GM12878 (cell line): ENCODE measurements at regions not wholly inside any gene's neighbourhood (a gene's known extent, or its start where the extent isn't known, plus 50 kb on each side); places are given as distances from the start of the nearest gene placed in this dataset.

ENCODE experiments used
- ATAC-seq: fragments of 200-7000 bp; cut with Tn5 transposase; 3 replicates; pipeline ENCODE4 v1.9.1; 2020; ENCODE audit warnings: mild to moderate bottlenecking, moderate library complexity
- BruUV-seq: library from RNA; stranded (reverse); fragments of 400-500 nt; replicated peaks from 2 replicates; lab custom pipeline; 2021; lab: Mats Ljungman, UMichigan
- CTCF ChIA-PET: fragments of 300-600 bp; sonication (Branson Sonifier 250); formaldehyde crosslinking; extraction: SDS; loops from one replicate; lab custom pipeline; 2021; ENCODE audit warnings: inconsistent platforms; lab: Yijun Ruan, JAX
- POLR2A ChIA-PET: fragments of 350-600 bp; formaldehyde crosslinking; extraction: SDS; loops from one replicate; lab custom pipeline; 2021; ENCODE audit warnings: inconsistent platforms; lab: Charles Lee
- RAD21 ChIA-PET: fragments of 300-600 bp; sonication (Branson Sonifier 250); formaldehyde crosslinking; loops from one replicate; lab custom pipeline; 2023; ENCODE audit warnings: antibody characterized with exemption; ENCODE audit not compliant: unreplicated experiment; lab: Charles Lee
- SMC1A ChIA-PET: fragments of 300-600 bp; sonication (Branson Sonifier 250); formaldehyde crosslinking; loops from one replicate; lab custom pipeline; 2023; ENCODE audit not compliant: unreplicated experiment, uncharacterized antibody; lab: Charles Lee
- DNase-seq: peaks from one replicate; pipeline ENCODE4 v3.0.0-alpha.2; 2011; ENCODE audit warnings: low read depth, low spot score
- FAIRE-seq: peaks from 3 replicates; lab custom pipeline; 2011; peaks lifted over from hg19 to GRCh38; lab: Jason Lieb, UNC
- H2AFZ ChIP-seq: 2 replicates; pipeline ENCODE4 v1.6.0; 2011; ENCODE audit warnings: low read depth, low read length, control low read depth; ENCODE audit not compliant: control insufficient read depth
- H3K27ac ChIP-seq: 2 replicates; pipeline ENCODE4 v1.5.1; 2011; ENCODE audit warnings: control low read depth; ENCODE audit not compliant: control insufficient read depth, insufficient read depth
- H3K27me3 ChIP-seq, 2 experiments: replicated peaks in 1 of 2; 2 replicates each; pipeline versions ENCODE4 v1.6.0 to v1.6.1; 2011; ENCODE audit warnings: low read length in 1 of 2; ENCODE audit not compliant: control insufficient read depth in 2 of 2, insufficient read depth in 2 of 2
- H3K36me3 ChIP-seq, 2 experiments: 2 replicates each; pipeline ENCODE4 v1.5.1; 2011; ENCODE audit warnings: low read length in 1 of 2; ENCODE audit not compliant: control insufficient read depth in 2 of 2, insufficient read depth in 2 of 2
- H3K4me1 ChIP-seq: 2 replicates; pipeline ENCODE4 v1.6.1; 2011; ENCODE audit warnings: mild to moderate bottlenecking, low read length, moderate library complexity, mixed read lengths; ENCODE audit not compliant: control insufficient read depth, insufficient read depth
- H3K4me2 ChIP-seq: 2 replicates; pipeline ENCODE4 v1.6.0; 2011; ENCODE audit warnings: control low read depth; ENCODE audit not compliant: control insufficient read depth, insufficient read depth
- H3K4me3 ChIP-seq: fragments of 200-600 bp; sonication (generic); 2 replicates; pipeline ENCODE4 v1.5.1; 2016
- H3K79me2 ChIP-seq: 2 replicates; pipeline ENCODE4 v1.6.0; 2011; ENCODE audit warnings: low read length; ENCODE audit not compliant: control insufficient read depth, insufficient read depth
- H3K9ac ChIP-seq: 2 replicates; pipeline ENCODE4 v1.8.0; 2011; ENCODE audit warnings: low read length, control low read depth, mixed read lengths; ENCODE audit not compliant: control insufficient read depth, insufficient read depth
- H3K9me3 ChIP-seq: replicated peaks from 3 replicates; pipeline ENCODE4 v1.5.1; 2011; ENCODE audit warnings: mild to moderate bottlenecking, low read length; ENCODE audit not compliant: control insufficient read depth, insufficient read depth
- H4K20me1 ChIP-seq: 2 replicates; pipeline ENCODE4 v1.6.0; 2011; ENCODE audit not compliant: control insufficient read depth, insufficient read depth
- CEBPZ ChIP-seq: fragments of 150-350 bp; IDR thresholded peaks from 2 replicates; pipeline ENCODE4 v1.6.1; 2016; ENCODE audit warnings: low read depth, low read length
- EGR1 ChIP-seq, 2 experiments: IDR thresholded peaks; 1 replicate in 1 of 2; 2 replicates in 1 of 2; pipeline ENCODE4 v1.6.1; 2011 to 2012; ENCODE audit warnings: low read depth in 2 of 2, low read length in 2 of 2, borderline replicate concordance in 1 of 2, mild to moderate bottlenecking in 1 of 2, moderate library complexity in 1 of 2
- GABPA ChIP-seq: IDR thresholded peaks from 2 replicates; pipeline ENCODE4 v1.6.1; 2014; ENCODE audit warnings: antibody characterized with exemption, low read depth, mild to moderate bottlenecking, inconsistent platforms
- IKZF2 ChIP-seq, 2 experiments: fragments of 450-650 bp; IDR thresholded peaks; 2 replicates each; pipeline ENCODE4 v1.6.1; 2017; ENCODE audit warnings: mild to moderate bottlenecking in 2 of 2, moderate library complexity in 2 of 2
- NFIC ChIP-seq: IDR thresholded peaks from 2 replicates; pipeline ENCODE4 v1.6.1; 2012; ENCODE audit warnings: low read depth, mild to moderate bottlenecking, inconsistent platforms, low read length, moderate library complexity
- RAD21 ChIP-seq: IDR thresholded peaks from 2 replicates; pipeline ENCODE4 v1.6.1; 2011; ENCODE audit warnings: mild to moderate bottlenecking, low read depth, low read length, moderate library complexity; ENCODE audit not compliant: insufficient read depth
- REST ChIP-seq: IDR thresholded peaks from 2 replicates; pipeline ENCODE4 v1.6.1; 2012; ENCODE audit warnings: mild to moderate bottlenecking, low read depth, low read length
- SMAD5 ChIP-seq: IDR thresholded peaks from 2 replicates; pipeline ENCODE4 v1.6.1; 2016; ENCODE audit warnings: antibody characterized with exemption, low read depth
- STAT1 ChIP-seq: fragments of 450-650 bp; conservative IDR thresholded peaks from 2 replicates; pipeline ENCODE4 v1.6.1; 2014; ENCODE audit warnings: antibody characterized with exemption, mild to moderate bottlenecking
- YBX1 ChIP-seq: fragments of 450-650 bp; IDR thresholded peaks from 2 replicates; pipeline ENCODE4 v1.6.1; 2016; ENCODE audit warnings: antibody characterized with exemption
- WGBS: methylation state at CpG from one replicate; pipeline ENCODE4 v1.1.6; 2016; ENCODE audit warnings: low lambda C conversion rate; ENCODE audit not compliant: insufficient replicate concordance, insufficient coverage; ENCODE audit errors: missing lambda C conversion rate; 5-methylcytosine and 5-hydroxymethylcytosine counted together
- in situ Hi-C: fragments of 300-500 bp; cut with MboI; formaldehyde crosslinking; loops from 9 replicates; pipeline ENCODE4 v1.14.3; 2018; ENCODE audit warnings: mixed read lengths
- intact Hi-C: fragments of 100-400 bp; cut with micrococcal nuclease; formaldehyde crosslinking; loops from one replicate; pipeline ENCODE4 v1.14.2; 2022; ENCODE audit not compliant: unreplicated experiment
- TF ChIP-seq, protein P1 (sequence below): fragments of 450-650 bp; IDR thresholded peaks from 2 replicates; pipeline ENCODE4 v1.6.1; 2016; ENCODE audit warnings: mild to moderate bottlenecking
- TF ChIP-seq, protein P2 (sequence below): fragments of 450-650 bp; IDR thresholded peaks from 2 replicates; pipeline ENCODE4 v1.6.1; 2016; ENCODE audit warnings: mild to moderate bottlenecking, moderate library complexity, borderline replicate concordance

- no peak for ATAC-seq
- CTCF ChIA-PET: no interaction called here
- TF ChIP-seq CEBPZ: no peak
- no peak for TF ChIP-seq REST
- no peak for TF ChIP-seq GABPA
- no peak for TF ChIP-seq STAT1
- no peak for TF ChIP-seq IKZF2 (IDR thresholded peaks at IDR 0.05)
- TF ChIP-seq SMAD5: no peak
- TF ChIP-seq, protein P1, sequence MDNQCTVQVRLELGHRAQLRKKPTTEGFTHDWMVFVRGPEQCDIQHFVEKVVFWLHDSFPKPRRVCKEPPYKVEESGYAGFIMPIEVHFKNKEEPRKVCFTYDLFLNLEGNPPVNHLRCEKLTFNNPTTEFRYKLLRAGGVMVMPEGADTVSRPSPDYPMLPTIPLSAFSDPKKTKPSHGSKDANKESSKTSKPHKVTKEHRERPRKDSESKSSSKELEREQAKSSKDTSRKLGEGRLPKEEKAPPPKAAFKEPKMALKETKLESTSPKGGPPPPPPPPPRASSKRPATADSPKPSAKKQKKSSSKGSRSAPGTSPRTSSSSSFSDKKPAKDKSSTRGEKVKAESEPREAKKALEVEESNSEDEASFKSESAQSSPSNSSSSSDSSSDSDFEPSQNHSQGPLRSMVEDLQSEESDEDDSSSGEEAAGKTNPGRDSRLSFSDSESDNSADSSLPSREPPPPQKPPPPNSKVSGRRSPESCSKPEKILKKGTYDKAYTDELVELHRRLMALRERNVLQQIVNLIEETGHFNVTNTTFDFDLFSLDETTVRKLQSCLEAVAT: no peak
- no peak for TF ChIP-seq RAD21
- no peak for TF ChIP-seq NFIC
- TF ChIP-seq YBX1: no peak
- TF ChIP-seq, protein P2, sequence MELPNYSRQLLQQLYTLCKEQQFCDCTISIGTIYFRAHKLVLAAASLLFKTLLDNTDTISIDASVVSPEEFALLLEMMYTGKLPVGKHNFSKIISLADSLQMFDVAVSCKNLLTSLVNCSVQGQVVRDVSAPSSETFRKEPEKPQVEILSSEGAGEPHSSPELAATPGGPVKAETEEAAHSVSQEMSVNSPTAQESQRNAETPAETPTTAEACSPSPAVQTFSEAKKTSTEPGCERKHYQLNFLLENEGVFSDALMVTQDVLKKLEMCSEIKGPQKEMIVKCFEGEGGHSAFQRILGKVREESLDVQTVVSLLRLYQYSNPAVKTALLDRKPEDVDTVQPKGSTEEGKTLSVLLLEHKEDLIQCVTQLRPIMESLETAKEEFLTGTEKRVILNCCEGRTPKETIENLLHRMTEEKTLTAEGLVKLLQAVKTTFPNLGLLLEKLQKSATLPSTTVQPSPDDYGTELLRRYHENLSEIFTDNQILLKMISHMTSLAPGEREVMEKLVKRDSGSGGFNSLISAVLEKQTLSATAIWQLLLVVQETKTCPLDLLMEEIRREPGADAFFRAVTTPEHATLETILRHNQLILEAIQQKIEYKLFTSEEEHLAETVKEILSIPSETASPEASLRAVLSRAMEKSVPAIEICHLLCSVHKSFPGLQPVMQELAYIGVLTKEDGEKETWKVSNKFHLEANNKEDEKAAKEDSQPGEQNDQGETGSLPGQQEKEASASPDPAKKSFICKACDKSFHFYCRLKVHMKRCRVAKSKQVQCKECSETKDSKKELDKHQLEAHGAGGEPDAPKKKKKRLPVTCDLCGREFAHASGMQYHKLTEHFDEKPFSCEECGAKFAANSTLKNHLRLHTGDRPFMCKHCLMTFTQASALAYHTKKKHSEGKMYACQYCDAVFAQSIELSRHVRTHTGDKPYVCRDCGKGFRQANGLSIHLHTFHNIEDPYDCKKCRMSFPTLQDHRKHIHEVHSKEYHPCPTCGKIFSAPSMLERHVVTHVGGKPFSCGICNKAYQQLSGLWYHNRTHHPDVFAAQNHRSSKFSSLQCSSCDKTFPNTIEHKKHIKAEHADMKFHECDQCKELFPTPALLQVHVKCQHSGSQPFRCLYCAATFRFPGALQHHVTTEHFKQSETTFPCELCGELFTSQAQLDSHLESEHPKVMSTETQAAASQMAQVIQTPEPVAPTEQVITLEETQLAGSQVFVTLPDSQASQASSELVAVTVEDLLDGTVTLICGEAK: no peak
- no peak for TF ChIP-seq EGR1 (IDR thresholded peaks at IDR 0.05; ENCODE audit: borderline replicate concordance in 1 of 2, low read depth in 2 of 2, low read length in 2 of 2)
These were observed 580.6 kb upstream of the VRK2 start for GRCh38 chr2:57465967-57466366.

More at GRCh38 chr2:57465967-57466366, 580.6 kb upstream of the VRK2 start:
- Histone ChIP-seq H3K27me3 (no peaks in the 10 kb centered on the region), H3K79me2 (no peaks in the 10 kb centered on the region), H3K4me3 (no peak overlapping the region), H3K9me3 (no peaks in the 10 kb centered on the region), H3K27ac (no peak overlapping the region), H4K20me1 (no peaks in the 10 kb centered on the region), H2AFZ (no peak overlapping the region), H3K36me3 (no peaks in the 10 kb centered on the region), H3K4me1 (no peaks in the 10 kb centered on the region), H3K9ac (no peak overlapping the region), H3K4me2 (no peak overlapping the region)
- 21% methylated on average over 2 of the region's 2 CpGs for WGBS
- DNase-seq (no peak), FAIRE-seq (no peak)
- intact Hi-C loops: no loop called here
- in situ Hi-C loops: no loop called here
- RAD21 ChIA-PET: no interaction called here
- BruUV-seq: no TSS peak
- POLR2A ChIA-PET: interaction anchor here (0.7 kb wide), 1 partner anchor 383 kb away, joined by 3 read pairs; no protein-coding TSS in a partner anchor
- SMC1A ChIA-PET: interaction anchor here (1.0 to 1.5 kb wide), 2 partner anchors 9 to 13 kb away, joined by 3 to 4 read pairs; no protein-coding TSS in a partner anchor
